B cell (primary cell): ENCODE measurements at regions not wholly inside any gene's neighbourhood (a gene's known extent, or its start where the extent isn't known, plus 50 kb on each side); places are given as distances from the start of the nearest gene placed in this dataset.

Source experiments
- CTCF ChIP-seq: fragments of 200-600 bp; IDR thresholded peaks from one replicate; pipeline ENCODE4 v1.8.0; 2022; ENCODE audit warnings: antibody characterized with exemption, mild to moderate bottlenecking
- EZH2 ChIP-seq: IDR thresholded peaks from 2 replicates; pipeline ENCODE4 v1.6.1; 2012; ENCODE audit warnings: borderline replicate concordance, low read depth, mild to moderate bottlenecking, moderate library complexity, low read length; ENCODE audit not compliant: insufficient read depth, poor library complexity, severe bottlenecking

DNA sequence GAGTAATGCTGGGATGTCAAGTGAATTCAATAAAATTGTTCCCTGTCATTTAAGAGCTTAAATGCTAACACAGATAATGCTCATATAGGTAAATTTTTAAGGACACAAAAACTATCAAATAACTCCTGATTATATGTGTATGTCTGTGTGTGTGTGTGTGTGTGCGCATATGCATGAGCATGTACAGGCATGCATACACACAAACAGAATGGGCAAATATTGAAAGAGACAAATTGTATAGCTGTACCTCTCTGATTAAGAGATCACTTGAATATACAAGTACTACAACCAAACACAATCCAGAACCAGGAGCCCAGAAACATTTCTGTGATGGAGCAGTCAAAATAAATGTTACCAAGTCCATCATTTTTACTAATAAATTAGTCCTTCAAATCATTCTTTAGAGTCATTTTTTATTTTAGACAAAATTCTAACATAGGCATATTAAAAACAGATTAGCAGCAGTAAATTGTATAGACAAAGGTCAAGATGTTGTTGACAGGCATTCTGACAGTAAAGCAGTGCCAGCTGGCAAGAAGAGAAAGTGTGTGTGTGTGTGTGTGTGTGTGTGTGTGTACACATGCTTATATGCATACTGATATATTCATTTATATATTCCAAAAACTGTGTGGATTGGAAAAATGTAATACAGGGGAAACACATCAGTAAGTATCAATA, 145.3 kb downstream of the CD47 start:
- no peak for TF ChIP-seq CTCF
- TF ChIP-seq EZH2 = no peak
